Stomach (tissue), 8 donors: ENCODE measurements at regions not wholly inside any gene's neighbourhood (a gene's known extent, or its start where the extent isn't known, plus 50 kb on each side); places are given as distances from the start of the nearest gene placed in this dataset.

Experiments used
- DNase-seq, 2 donors: peaks; one replicate each; pipeline versions ENCODE4 v3.0.0 to v3.0.0-alpha.2; 2013 to 2019
- H3K27ac ChIP-seq, 5 donors: fragments of 200-600 bp in 4 of 5; sonication (generic) in 4 of 5; one replicate each; pipeline ENCODE4 v1.5.1; 2013 to 2019; ENCODE audit warnings: mild to moderate bottlenecking in 1 of 5, moderate library complexity in 1 of 5
- H3K27me3 ChIP-seq, 3 donors: fragments of 200-600 bp; sonication (generic); one replicate each; pipeline ENCODE4 v1.5.1; 2017 to 2019; ENCODE audit warnings: mixed run types in 1 of 3
- H3K36me3 ChIP-seq, 4 donors: fragments of 200-600 bp; sonication (generic); 1 replicate in 3 of 4; 2 replicates in 1 of 4; pipeline ENCODE4 v1.5.1; 2016 to 2019
- H3K4me1 ChIP-seq, 4 donors: fragments of 200-600 bp; sonication (generic); one replicate each; pipeline ENCODE4 v1.5.1; 2016 to 2019
- H3K4me3 ChIP-seq, 4 donors: fragments of 200-600 bp; sonication (generic) in 3 of 4; one replicate each; pipeline ENCODE4 v1.5.1; 2016 to 2019; ENCODE audit warnings: mild to moderate bottlenecking in 1 of 4
- H3K9me3 ChIP-seq, 4 donors: fragments of 200-600 bp; sonication (generic); one replicate each; pipeline ENCODE4 v1.5.1; 2016 to 2019
- EP300 ChIP-seq: sonication (generic); formaldehyde crosslinking; IDR thresholded peaks from one replicate; pipeline ENCODE4 v1.6.1; 2017; ENCODE audit warnings: antibody characterized with exemption
- POLR2A ChIP-seq, 4 donors: fragments of 450-650 bp; IDR thresholded peaks; one replicate each; pipeline ENCODE4 v1.6.1; 2016; ENCODE audit warnings: antibody characterized with exemption in 4 of 4, control low read depth in 2 of 4, mild to moderate bottlenecking in 1 of 4, moderate library complexity in 1 of 4
- POLR2AphosphoS5 ChIP-seq, 3 donors: sonication (generic); formaldehyde crosslinking; IDR thresholded peaks; one replicate each; pipeline ENCODE4 v1.6.1; 2016; ENCODE audit warnings: antibody characterized with exemption in 3 of 3
- WGBS, 5 donors: extraction: QIAGEN DNeasy Blood & Tissue Kit in 3 of 5; methylation state at CpG; one replicate each; pipeline versions ENCODE4 v1.1.5 to v1.1.7; 2013 to 2018; 5-methylcytosine and 5-hydroxymethylcytosine counted together
- intact Hi-C: fragments of 100-400 bp; cut with DNase I; formaldehyde crosslinking; loops from one replicate; pipeline ENCODE4 v1.15.1; 2023; ENCODE audit warnings: low total_unique reads
- TF ChIP-seq, protein P1 (sequence below), 7 experiments: fragments of 450-650 bp in 4 of 7; fragments of 200-600 bp in 3 of 7; sonication (generic) in 3 of 7; IDR thresholded peaks; one replicate each; pipeline ENCODE4 v1.5.1; 2016 to 2019; ENCODE audit warnings: antibody characterized with exemption in 7 of 7, control low read depth in 2 of 7, mild to moderate bottlenecking in 1 of 7
- donor health status: healthy with polysubstance abuse.
- donor health status: Bipolar disorder and iron deficiency.
- donor health status: healthy.

DNA sequence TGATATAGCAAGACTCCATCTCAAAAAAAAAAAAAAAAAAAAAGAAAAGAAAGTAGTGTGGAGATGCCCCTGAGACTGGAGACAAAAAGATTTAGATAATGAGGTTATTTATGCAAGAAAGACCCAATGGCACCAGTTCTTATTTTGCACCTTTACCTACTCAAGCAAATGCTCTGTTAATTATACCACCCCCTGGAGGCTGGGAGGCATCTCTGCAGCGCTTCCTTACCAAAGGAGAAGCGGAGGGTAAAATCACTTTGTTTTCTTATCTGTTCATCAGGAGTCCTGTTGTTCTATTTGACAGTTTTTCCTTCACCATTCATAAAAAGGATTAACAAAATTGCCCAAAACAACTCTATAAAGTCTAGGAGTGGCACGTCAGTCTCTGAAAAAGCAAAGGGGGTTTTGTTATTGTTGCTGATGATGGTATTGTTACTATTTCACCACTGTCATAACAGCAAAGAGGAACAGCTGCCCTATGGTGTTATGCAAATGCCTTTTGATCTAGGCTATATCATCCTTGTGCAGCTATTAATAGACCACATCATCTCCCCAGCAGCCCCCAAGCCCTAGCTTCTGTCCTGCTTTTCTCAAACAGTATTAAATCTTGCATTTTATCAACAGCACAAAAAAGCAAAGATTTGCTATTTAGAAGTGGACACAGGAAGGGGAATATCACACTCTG lies 174.0 kb downstream of the PALM2AKAP2 start:
- H3K27ac ChIP-seq: no peak overlapping the region

DNA sequence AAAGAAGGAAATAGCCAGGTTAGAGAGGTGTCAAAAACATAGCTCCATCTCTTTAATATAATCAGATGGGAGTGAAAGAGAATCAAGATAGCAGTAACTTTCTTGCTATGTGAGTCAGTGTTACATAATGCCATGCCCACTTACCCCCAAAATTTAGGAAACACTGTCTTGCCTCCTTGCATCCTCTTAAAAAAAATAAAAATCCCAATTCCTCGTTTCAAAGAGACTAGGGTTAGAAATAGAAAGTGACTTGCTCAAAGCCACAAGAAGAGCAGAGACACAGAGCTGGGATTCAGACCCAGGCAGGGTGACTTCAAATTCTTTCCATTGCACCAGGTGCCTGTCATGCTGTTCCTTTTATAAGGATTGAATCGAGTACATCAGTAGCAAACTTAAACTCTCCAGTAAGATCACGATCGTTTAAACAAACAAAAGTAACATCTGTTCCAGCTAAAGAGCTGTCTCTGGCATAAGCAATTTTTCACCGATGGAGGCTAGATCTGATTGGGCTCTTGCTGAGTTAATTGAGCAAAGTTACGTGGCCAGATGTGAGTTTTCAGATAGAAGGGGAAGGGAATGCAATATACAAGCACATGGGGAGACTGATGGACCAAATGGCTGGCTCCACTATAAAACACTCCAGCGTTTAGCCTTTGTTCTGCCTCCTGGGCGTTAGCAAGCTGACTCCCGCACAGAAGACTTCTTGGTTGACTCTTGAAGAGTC lies 176.9 kb downstream of the PALM2AKAP2 start:
- Histone ChIP-seq H3K4me3 (no peak overlapping the region), H3K4me1 (peaks cover 0 to 13% (median 2%) of the 10 kb centered on the region in 4 donors), H3K27me3 (no peaks in the 10 kb centered on the region), H3K27ac (no peak overlapping the region), H3K36me3 (no peaks in the 10 kb centered on the region), H3K9me3 (no peaks in the 10 kb centered on the region)
- TF ChIP-seq POLR2A (IDR thresholded peaks at IDR 0.05) (no peak), POLR2AphosphoS5 (IDR thresholded peaks at IDR 0.05) (no peak), EP300 (no peak)
- TF ChIP-seq, protein P1, sequence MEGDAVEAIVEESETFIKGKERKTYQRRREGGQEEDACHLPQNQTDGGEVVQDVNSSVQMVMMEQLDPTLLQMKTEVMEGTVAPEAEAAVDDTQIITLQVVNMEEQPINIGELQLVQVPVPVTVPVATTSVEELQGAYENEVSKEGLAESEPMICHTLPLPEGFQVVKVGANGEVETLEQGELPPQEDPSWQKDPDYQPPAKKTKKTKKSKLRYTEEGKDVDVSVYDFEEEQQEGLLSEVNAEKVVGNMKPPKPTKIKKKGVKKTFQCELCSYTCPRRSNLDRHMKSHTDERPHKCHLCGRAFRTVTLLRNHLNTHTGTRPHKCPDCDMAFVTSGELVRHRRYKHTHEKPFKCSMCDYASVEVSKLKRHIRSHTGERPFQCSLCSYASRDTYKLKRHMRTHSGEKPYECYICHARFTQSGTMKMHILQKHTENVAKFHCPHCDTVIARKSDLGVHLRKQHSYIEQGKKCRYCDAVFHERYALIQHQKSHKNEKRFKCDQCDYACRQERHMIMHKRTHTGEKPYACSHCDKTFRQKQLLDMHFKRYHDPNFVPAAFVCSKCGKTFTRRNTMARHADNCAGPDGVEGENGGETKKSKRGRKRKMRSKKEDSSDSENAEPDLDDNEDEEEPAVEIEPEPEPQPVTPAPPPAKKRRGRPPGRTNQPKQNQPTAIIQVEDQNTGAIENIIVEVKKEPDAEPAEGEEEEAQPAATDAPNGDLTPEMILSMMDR (IDR thresholded peaks at IDR 0.05): no peak
- peak in 1 of 2 donors; percentile 33 for DNase-seq
- WGBS, 5 donors: 23 to 50% (median 43%) methylated on average over 9 of the region's 9 CpGs
- intact Hi-C loops: no loop called here

More for the DNA sequence above, 174.0 kb downstream of the PALM2AKAP2 start:
- no peak for DNase-seq
- no peak for TF ChIP-seq POLR2A (IDR thresholded peaks at IDR 0.05)
- TF ChIP-seq, protein P1 (IDR thresholded peaks at IDR 0.05): no peak
- TF ChIP-seq EP300: no peak
- no peak for TF ChIP-seq POLR2AphosphoS5 (IDR thresholded peaks at IDR 0.05)
- peaks cover 0 to 13% (median 2%) of the 10 kb centered on the region in 4 donors for H3K4me1 ChIP-seq
- H3K27me3 ChIP-seq: no peaks in the 10 kb centered on the region
- WGBS, 5 donors: 92 to 96% (median 94%) methylated on average over 3 of the region's 3 CpGs
- intact Hi-C loops: no loop called here
- no peaks in the 10 kb centered on the region for H3K36me3 ChIP-seq
- no peak overlapping the region for H3K4me3 ChIP-seq
- H3K9me3 ChIP-seq: no peaks in the 10 kb centered on the region

DNA sequence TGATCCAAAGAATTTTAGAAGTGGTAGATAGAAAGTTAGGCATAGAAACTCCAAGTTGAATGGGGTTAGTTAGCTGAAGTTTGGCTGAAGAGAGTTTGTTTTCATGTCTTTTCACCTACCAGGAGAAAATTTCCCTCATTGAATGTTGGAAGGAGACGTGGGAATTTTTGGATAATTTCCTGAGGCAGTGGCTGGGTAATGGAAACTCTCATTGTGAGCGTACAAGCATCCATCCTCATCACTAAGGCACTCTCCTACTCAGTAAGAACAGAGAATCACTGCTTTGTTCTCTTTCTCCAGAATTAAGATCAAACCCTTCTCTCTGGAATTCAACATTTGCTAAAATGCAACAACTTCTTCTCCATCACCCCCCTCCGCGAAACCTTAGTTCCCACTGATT lies 179.7 kb downstream of the PALM2AKAP2 start:
- Histone ChIP-seq H3K27ac (no peak overlapping the region), H3K9me3 (no peaks in the 10 kb centered on the region), H3K27me3 (no peaks in the 10 kb centered on the region), H3K4me3 (no peak overlapping the region), H3K4me1 (peaks cover 0 to 13% (median 2%) of the 10 kb centered on the region in 4 donors), H3K36me3 (no peaks in the 10 kb centered on the region)
- intact Hi-C loops: no loop called here
- DNase-seq: no peak
- WGBS, 5 donors: 84 to 91% (median 88%) methylated on average over 4 of the region's 4 CpGs
- TF ChIP-seq POLR2AphosphoS5 (IDR thresholded peaks at IDR 0.05): no peak
- TF ChIP-seq EP300: no peak
- TF ChIP-seq, protein P1 (IDR thresholded peaks at IDR 0.05): no peak
- TF ChIP-seq POLR2A (IDR thresholded peaks at IDR 0.05): no peak

DNA sequence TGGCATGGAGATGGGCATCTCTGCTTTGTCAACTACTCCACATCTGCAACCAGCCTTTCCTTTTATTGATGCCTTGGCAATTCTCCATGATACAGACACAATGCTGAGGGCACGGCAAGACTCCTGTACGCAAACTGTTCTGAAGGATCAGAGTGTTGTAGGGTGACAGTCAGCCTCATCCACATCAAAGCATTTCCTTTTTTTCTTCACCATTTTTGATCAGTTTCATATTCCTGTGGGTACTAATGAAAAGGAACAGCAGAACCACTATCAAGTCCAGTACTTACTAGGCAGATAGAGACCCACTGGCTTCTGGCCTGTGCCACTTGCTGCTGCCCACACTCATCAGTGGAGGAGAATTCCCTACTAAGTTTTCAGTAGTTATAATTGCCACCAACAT lies 181.6 kb downstream of the PALM2AKAP2 start:
- intact Hi-C loops: no loop called here
- no peak for DNase-seq
- Histone ChIP-seq H3K27ac (no peak overlapping the region), H3K27me3 (no peaks in the 10 kb centered on the region), H3K36me3 (no peaks in the 10 kb centered on the region), H3K4me1 (peaks cover 0 to 10% (median 2%) of the 10 kb centered on the region in 4 donors), H3K4me3 (no peak overlapping the region), H3K9me3 (no peaks in the 10 kb centered on the region)
- WGBS, 5 donors: 67 to 80% (median 73%) methylated on average over 2 of the region's 2 CpGs
- TF ChIP-seq, protein P1 (IDR thresholded peaks at IDR 0.05): no peak
- no peak for TF ChIP-seq POLR2AphosphoS5 (IDR thresholded peaks at IDR 0.05)
- TF ChIP-seq POLR2A (IDR thresholded peaks at IDR 0.05): no peak
- no peak for TF ChIP-seq EP300
